Fibroblast of skin of left quadriceps (primary cell): ENCODE measurements at regions not wholly inside any gene's neighbourhood (a gene's known extent, or its start where the extent isn't known, plus 50 kb on each side); places are given as distances from the start of the nearest gene placed in this dataset.
"Not testable (repeated sequence)": the region's sequence is repeated elsewhere in the genome, so short reads cannot be mapped to it uniquely, and the experiment has no call there.

Source experiments
- DNase-seq, 2 experiments: peaks; one replicate each; pipeline ENCODE4 v3.0.0-alpha.2; 2013; ENCODE audit warnings: low read depth in 2 of 2

DNA sequence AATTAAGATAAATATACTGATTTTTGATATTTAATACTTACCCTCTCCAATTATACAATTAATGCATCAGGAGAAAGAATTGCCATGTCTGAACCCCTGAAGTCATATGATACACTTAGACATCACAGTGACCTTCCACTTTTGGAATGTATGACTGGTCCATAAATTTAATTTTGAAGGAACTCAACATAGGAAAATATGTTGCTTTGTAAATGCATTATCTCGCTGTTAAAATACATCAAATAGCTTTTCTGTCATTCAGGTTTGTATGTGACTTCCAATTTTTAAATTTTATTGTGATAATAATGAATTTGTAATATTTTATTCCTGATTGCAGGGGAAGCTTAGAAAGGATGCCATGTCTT, 631.9 kb upstream of the ANKRD30A start:
- DNase-seq = peak in 1 of 2 experiments; percentile 10

DNA sequence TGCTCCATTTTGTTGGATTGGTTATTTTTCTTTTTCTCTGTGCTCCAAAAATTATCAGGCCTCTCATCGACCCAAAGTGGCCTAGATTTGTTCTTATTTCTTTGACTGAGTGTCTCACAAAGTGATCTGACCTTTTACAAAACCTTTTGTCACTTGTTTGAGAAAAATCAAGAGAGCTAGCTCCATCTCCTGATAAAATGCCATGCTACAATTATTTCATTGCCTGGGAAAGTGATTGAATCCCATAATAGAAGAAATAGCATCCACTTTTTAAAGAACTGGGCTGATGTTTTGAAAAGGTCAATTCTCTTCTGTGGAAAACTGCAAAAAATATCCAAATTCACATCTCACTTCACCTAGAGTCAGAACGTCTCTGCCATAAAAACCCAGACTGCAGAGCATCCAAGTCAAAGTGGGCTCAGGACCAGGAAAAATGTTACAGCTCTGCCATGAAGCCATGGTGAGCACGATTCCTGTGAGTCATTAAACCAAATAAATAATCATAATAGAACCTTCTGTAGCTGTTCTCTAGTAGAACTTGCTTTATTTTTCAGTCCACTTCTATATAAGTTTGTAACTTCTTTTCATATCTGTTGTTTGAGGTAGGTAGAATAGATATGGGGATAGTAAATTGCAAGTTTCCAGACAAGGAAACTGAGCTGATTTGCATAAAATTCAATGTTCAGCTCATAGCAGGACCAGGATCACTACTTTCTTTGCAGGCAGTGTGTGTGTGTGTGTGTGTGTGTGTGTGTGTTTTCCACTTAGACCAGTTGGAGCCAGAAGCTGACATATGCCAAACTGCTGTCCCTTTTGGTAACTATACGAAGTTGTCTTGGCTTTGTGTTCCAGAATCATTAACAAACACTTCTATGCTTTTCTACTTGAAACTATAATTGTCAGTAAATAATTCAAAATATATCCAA, 632.5 kb upstream of the ANKRD30A start:
- peak in 1 of 2 experiments; percentile 26 for DNase-seq

- no peak for DNase-seq
Observed at GRCh38 chr10:36491926-36492325, 633.5 kb upstream of the ANKRD30A start.

GRCh38 chr10:36489611-36490228, 635.7 kb upstream of the ANKRD30A start:
- DNase-seq = peak; percentile 56

- DNase-seq = no peak
Observed at GRCh38 chr10:36489181-36489580, 636.2 kb upstream of the ANKRD30A start.

- no peak for DNase-seq
Observed at GRCh38 chr10:36488579-36488978, 636.8 kb upstream of the ANKRD30A start.

GRCh38 chr10:36479073-36479472, 646.3 kb upstream of the ANKRD30A start:
- no peak for DNase-seq

- DNase-seq = no peak
Observed at GRCh38 chr10:36476399-36476798, 649.0 kb upstream of the ANKRD30A start.

DNA sequence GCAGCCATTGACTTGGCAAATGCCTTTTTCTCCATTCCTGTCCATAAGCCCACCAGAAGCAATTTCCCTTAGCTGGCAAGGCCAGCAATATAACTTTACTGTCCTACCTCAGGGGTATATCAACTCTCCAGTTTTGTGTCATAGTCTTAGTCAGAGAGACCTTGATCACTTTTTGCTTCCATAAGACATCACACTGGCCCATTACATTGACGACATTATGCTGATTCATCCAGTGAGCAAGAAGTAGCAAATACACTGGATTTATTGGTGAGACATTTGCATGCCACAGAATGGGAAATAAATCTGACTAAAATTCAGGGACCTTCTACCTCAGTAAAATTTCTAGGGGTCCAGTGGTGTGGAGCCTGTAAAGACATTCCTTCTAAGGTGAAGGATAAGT, 649.7 kb upstream of the ANKRD30A start:
- no peak for DNase-seq

DNA sequence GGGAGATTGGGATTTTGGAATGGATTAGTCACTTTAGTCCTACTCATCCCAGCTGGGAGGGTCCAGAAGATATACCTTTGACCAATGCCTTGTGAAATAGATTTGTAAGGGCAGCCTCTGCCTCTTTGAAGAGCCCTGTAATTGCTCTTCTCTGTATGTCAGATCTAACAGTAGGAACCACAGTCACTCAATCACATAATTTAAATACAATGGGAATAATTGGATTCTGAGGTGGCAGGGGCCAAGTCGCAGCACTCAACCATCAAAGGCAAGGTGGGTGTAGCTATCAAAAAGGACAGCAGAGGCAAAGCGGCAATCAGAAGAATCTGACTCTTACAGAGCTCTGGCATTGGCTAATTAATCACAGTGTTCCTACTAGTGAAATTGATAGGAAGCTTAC, 650.9 kb upstream of the ANKRD30A start:
- no peak for DNase-seq

- no peak for DNase-seq
Observed at GRCh38 chr10:36473122-36473521, 652.3 kb upstream of the ANKRD30A start.

- no peak for DNase-seq
Observed at GRCh38 chr10:36469585-36469984, 655.8 kb upstream of the ANKRD30A start.

GRCh38 chr10:36468620-36469019, 656.8 kb upstream of the ANKRD30A start:
- DNase-seq = no peak

DNA sequence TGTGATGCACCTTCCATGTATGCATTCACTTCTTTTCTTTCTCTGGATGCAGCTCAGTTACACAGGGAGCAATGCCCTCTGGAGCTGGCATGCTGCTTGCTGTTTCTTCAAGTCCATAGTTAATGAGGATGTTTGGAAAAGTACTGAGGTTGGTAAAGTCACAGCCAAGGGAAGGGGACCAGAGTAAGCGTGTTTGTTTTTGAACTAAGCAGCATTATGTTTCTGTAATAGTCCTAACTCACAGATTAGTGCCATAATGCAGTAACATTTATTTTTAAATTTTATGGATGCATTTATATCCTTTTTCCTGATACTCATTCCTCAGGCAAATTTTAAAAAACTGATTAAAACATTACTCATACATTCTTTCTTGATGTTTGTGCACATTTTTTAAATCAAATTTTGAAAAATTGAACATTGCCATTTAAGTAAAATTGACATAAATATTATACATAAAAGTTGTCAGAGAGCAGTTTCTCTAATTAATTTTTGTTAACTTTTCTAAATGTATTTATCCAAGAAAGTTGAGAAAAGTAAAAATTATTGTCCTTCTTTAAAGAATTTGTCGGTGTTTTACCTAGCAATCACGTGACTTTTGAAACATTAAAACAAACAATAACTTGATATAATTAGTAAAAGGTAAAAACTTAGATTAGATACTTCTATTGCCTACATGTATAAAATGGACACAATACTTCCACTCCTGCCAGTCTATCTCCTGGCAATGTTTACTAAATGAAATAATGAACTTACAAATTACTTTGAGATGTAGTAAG, 659.6 kb upstream of the ANKRD30A start:
- DNase-seq = no peak

DNA sequence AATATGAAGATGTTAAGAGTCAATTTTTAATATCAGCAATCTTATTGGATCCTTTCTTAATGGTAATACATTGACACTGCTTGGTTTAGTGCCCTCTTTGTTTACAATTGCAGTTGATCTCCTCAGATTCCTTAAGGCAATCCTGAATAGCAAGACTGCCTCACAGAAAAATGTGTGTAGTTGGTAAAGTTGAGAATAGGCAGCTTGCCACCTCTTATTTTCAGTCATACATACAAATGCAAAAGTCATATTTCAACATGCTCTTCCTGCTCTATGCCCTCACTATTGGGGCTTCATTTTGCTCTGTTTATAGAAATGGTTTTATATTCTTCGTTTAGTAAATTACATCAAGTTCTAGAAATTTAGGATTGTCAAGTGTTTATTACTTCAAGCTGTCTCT, 661.1 kb upstream of the ANKRD30A start:
- DNase-seq = no peak

DNA sequence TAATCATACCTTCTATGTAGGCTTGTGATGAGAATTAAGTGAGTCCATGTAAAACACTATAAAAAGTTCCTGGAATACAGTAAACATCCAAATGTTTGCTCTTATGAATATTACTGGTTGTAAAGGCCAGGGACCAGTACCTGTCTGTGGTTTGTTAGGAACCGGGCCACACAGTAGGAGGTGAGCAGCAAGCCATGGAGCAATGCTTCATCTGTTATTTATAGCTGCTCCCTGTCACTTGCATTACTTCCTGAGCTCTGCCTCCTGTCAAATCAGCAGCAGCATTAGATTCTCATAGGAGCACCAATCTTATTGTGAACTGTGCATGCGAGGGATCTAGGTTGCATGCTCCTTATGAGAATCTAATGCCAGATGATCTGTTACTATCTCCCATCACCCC, 662.0 kb upstream of the ANKRD30A start:
- DNase-seq = no peak

DNA sequence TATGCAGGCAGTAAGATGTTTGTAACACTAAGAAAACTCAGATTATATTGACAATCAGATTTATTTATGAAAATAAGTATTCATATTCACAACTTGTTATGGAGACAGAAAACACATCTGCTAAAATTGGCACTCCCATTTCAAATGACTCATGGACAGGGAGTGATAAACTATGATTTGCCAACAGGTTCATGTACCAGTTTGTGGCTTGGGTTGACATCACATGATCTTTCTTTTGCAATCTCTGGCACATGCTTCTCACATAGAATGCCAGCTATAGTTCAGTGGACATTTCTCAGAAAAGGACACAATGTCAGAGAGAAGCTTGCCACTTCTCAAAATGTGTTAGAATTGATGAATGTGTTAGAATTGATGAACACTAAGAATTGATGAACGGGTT, 663.2 kb upstream of the ANKRD30A start:
- no peak for DNase-seq

GRCh38 chr10:36458437-36458836, 667.0 kb upstream of the ANKRD30A start:
- not testable (repeated sequence) for DNase-seq

DNA sequence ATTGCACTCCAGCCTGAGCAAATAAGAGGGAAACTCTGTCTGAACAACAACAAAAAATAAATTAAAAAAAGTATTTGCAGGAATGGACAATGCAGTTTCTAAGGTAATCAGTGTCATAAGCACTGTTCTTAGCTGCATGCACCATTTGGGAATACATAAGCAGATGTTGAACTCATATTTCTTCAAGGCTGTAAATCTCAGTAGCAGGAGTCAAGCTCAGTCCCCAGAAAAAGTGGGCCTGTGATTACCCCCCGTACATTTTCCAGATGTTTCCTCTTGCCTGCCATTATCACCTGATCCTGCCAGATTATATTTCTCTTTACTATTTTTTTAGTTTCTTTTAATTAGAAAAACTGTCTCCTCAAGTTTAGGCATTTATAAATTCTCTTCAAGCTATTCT, 667.6 kb upstream of the ANKRD30A start:
- DNase-seq = no peak

DNA sequence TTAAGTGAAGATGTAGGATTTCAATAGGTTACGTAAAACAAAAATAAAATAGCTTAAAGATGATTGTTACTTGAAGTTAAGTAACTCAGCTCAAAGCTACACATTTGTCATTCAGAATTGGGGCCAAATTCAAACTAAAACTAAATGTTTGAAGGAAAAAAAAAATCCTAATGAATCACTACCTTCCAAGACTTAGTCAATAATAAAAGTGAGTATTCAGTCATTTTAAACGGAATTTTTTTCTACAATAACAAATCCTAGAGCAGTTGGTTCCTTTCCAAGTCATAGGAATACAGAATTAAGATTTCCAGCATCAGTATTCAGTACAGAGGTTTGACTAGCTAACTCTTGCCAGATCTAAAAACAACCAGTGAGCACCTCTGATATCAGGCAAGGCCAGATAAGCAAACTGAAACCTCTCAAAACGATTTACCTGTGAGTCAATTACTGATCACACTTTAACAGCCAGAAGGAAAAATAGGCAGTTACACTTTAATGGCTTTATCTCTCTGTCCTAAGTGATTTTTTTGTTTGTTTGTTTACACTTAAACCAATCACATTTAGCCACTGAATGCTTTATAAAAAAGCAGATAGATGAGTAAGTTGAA, 669.8 kb upstream of the ANKRD30A start:
- DNase-seq = no peak

DNA sequence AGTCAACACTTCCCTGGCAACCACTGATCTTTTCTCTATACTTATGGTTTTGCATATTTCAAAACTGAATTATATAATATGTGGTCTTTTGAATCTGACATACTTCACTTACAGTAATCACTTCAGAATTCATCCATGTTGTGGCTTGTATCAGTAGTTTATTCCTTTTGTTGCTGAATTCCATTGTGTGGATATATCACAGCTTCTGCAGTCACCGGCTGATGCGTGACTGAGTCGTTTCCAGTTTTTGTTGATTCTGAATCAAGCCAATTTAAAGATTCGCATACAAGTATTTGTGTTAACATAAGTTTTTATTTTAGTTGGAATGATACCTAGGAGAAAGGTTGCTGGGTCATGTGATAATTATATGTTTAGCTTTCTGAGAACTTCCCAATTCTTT, 672.5 kb upstream of the ANKRD30A start:
- no peak for DNase-seq

GRCh38 chr10:36451391-36451970, 673.9 kb upstream of the ANKRD30A start:
- peak; percentile 38 to 40 for DNase-seq
